Neural progenitor cell (in vitro differentiated cells): ENCODE measurements at regions not wholly inside any gene's neighbourhood (a gene's known extent, or its start where the extent isn't known, plus 50 kb on each side); places are given as distances from the start of the nearest gene placed in this dataset.

Experiments
- DNase-seq: peaks from one replicate; pipeline ENCODE4 v3.0.0-alpha.2; 2016; ENCODE audit warnings: low spot score
- H2AFZ ChIP-seq: fragments of 200-600 bp; sonication (generic); replicated peaks from 2 replicates; pipeline ENCODE4 v1.6.1; 2016; ENCODE audit warnings: antibody characterized with exemption
- H3F3A ChIP-seq: fragments of 200-600 bp; sonication (generic); 2 replicates; pipeline ENCODE4 v1.6.1; 2016; ENCODE audit warnings: antibody characterized with exemption, low read depth
- H3K27ac ChIP-seq: fragments of 200-600 bp; sonication (generic); 2 replicates; pipeline ENCODE4 v1.5.1; 2016; ENCODE audit warnings: mild to moderate bottlenecking
- H3K27me3 ChIP-seq: fragments of 200-600 bp; sonication (generic); 2 replicates; pipeline ENCODE4 v1.6.1; 2016; ENCODE audit warnings: mild to moderate bottlenecking, moderate library complexity
- H3K36me3 ChIP-seq: fragments of 200-600 bp; sonication (generic); 2 replicates; pipeline ENCODE4 v1.5.1; 2016
- H3K4me1 ChIP-seq: fragments of 200-600 bp; sonication (generic); 2 replicates; pipeline ENCODE4 v1.6.1; 2016; ENCODE audit warnings: mixed run types
- H3K4me2 ChIP-seq: fragments of 200-600 bp; sonication (generic); 2 replicates; pipeline ENCODE4 v1.6.1; 2016
- H3K4me3 ChIP-seq: fragments of 200-600 bp; sonication (generic); 2 replicates; pipeline ENCODE4 v1.5.1; 2016
- H3K79me2 ChIP-seq: fragments of 200-600 bp; sonication (generic); 2 replicates; pipeline ENCODE4 v1.6.1; 2016; ENCODE audit warnings: low read depth
- H3K9ac ChIP-seq: fragments of 200-600 bp; sonication (generic); 2 replicates; pipeline ENCODE4 v1.6.1; 2016
- H3K9me3 ChIP-seq: fragments of 200-600 bp; sonication (generic); 2 replicates; pipeline ENCODE4 v1.5.1; 2016; ENCODE audit warnings: low read depth
- H4K20me1 ChIP-seq: fragments of 200-600 bp; sonication (generic); 2 replicates; pipeline ENCODE4 v1.6.1; 2016; ENCODE audit warnings: low read depth
- H3K27ac Mint-ChIP-seq: 3 replicates; pipeline ENCODE4 v1.8.0; 2021; ENCODE audit warnings: mixed read lengths
- H3K27me3 Mint-ChIP-seq: 2 replicates; pipeline ENCODE4 v1.8.0; 2022; ENCODE audit warnings: low read depth, mild to moderate bottlenecking, inconsistent platforms, moderate library complexity, mixed read lengths; ENCODE audit not compliant: insufficient read depth
- H3K36me3 Mint-ChIP-seq: 3 replicates; pipeline ENCODE4 v1.8.0; 2021; ENCODE audit warnings: mixed read lengths
- H3K4me1 Mint-ChIP-seq: 3 replicates; pipeline ENCODE4 v1.8.0; 2021; ENCODE audit warnings: mixed read lengths
- H3K4me3 Mint-ChIP-seq: 3 replicates; pipeline ENCODE4 v1.8.0; 2021; ENCODE audit warnings: mild to moderate bottlenecking, moderate library complexity, mixed read lengths
- H3K9me3 Mint-ChIP-seq: 3 replicates; pipeline ENCODE4 v1.8.0; 2020; ENCODE audit warnings: mixed read lengths
- CTCF ChIP-seq: fragments of 200-600 bp; sonication (generic); IDR thresholded peaks from 2 replicates; pipeline ENCODE4 v1.5.1; 2017; ENCODE audit warnings: antibody characterized with exemption, mild to moderate bottlenecking
- EZH2 ChIP-seq: fragments of 200-600 bp; sonication (generic); IDR thresholded peaks from 2 replicates; pipeline ENCODE4 v1.6.1; 2017; ENCODE audit warnings: antibody characterized with exemption, mild to moderate bottlenecking, moderate library complexity
- EZH2phosphoT487 ChIP-seq: fragments of 200-600 bp; sonication (generic); IDR thresholded peaks from 2 replicates; pipeline ENCODE4 v1.6.1; 2017; ENCODE audit warnings: antibody characterized with exemption

- no peaks in the 10 kb centered on the region for H3K9me3 ChIP-seq
- TF ChIP-seq EZH2 (no peak), EZH2phosphoT487 (no peak), CTCF (no peak)
- Mint-ChIP-seq H3K4me1 (peaks cover 58% of the 10 kb centered on the region), H3K9me3 (peaks cover 3% of the 10 kb centered on the region), H3K27me3 (peaks cover 4% of the 10 kb centered on the region), H3K27ac (peak overlapping the region; percentile 69), H3K4me3 (no peak overlapping the region), H3K36me3 (no peaks in the 10 kb centered on the region)
- no peak for DNase-seq
- H3F3A ChIP-seq = no peaks in the 10 kb centered on the region
- H4K20me1 ChIP-seq = no peaks in the 10 kb centered on the region
- H3K9ac ChIP-seq = no peak overlapping the region
- no peak overlapping the region for H3K4me3 ChIP-seq
- no peak overlapping the region for H3K4me2 ChIP-seq
- peak overlapping the region; percentile 35 for H2AFZ ChIP-seq
- H3K4me1 ChIP-seq = peaks cover 20% of the 10 kb centered on the region
- H3K36me3 ChIP-seq = no peaks in the 10 kb centered on the region
- H3K27ac ChIP-seq = no peak overlapping the region
- H3K27me3 ChIP-seq = no peaks in the 10 kb centered on the region
- no peaks in the 10 kb centered on the region for H3K79me2 ChIP-seq
These were observed 106.0 kb upstream of the GNG12 start for GRCh38 chr1:67939186-67939743.

- Histone ChIP-seq H3F3A (no peaks in the 10 kb centered on the region), H3K4me3 (no peak overlapping the region), H3K4me1 (peaks cover 20% of the 10 kb centered on the region), H3K9me3 (no peaks in the 10 kb centered on the region), H3K27me3 (no peaks in the 10 kb centered on the region), H3K4me2 (no peak overlapping the region), H3K79me2 (no peaks in the 10 kb centered on the region), H3K36me3 (no peaks in the 10 kb centered on the region), H4K20me1 (no peaks in the 10 kb centered on the region), H3K9ac (no peak overlapping the region), H2AFZ (no peak overlapping the region), H3K27ac (no peak overlapping the region)
- Mint-ChIP-seq H3K9me3 (no peaks in the 10 kb centered on the region), H3K4me3 (no peak overlapping the region), H3K36me3 (no peaks in the 10 kb centered on the region), H3K4me1 (peaks cover 54% of the 10 kb centered on the region), H3K27ac (peak overlapping the region; percentile 94), H3K27me3 (peaks cover 3% of the 10 kb centered on the region)
- DNase-seq = peak; percentile 15
- TF ChIP-seq CTCF = no peak
- TF ChIP-seq EZH2 = no peak
- no peak for TF ChIP-seq EZH2phosphoT487
These were observed 104.4 kb upstream of the GNG12 start for GRCh38 chr1:67937651-67938050.

- Mint-ChIP-seq H3K4me3 (peak overlapping the region; percentile 41), H3K27me3 (peaks cover 3% of the 10 kb centered on the region), H3K36me3 (no peaks in the 10 kb centered on the region), H3K9me3 (no peaks in the 10 kb centered on the region), H3K4me1 (peaks cover 54% of the 10 kb centered on the region), H3K27ac (peak overlapping the region; percentile 94)
- DNase-seq = no peak
- no peaks in the 10 kb centered on the region for H3K9me3 ChIP-seq
- H3F3A ChIP-seq = no peaks in the 10 kb centered on the region
- H3K79me2 ChIP-seq = no peaks in the 10 kb centered on the region
- no peak overlapping the region for H2AFZ ChIP-seq
- H3K27me3 ChIP-seq = no peaks in the 10 kb centered on the region
- no peaks in the 10 kb centered on the region for H4K20me1 ChIP-seq
- no peak overlapping the region for H3K9ac ChIP-seq
- H3K4me1 ChIP-seq = peaks cover 20% of the 10 kb centered on the region
- no peak overlapping the region for H3K4me2 ChIP-seq
- H3K36me3 ChIP-seq = no peaks in the 10 kb centered on the region
- no peak overlapping the region for H3K4me3 ChIP-seq
- no peak for TF ChIP-seq CTCF
- no peak overlapping the region for H3K27ac ChIP-seq
These were observed 103.7 kb upstream of the GNG12 start for GRCh38 chr1:67937010-67937409.
